B cell (primary cell): ENCODE measurements at regions not wholly inside any gene's neighbourhood (a gene's known extent, or its start where the extent isn't known, plus 50 kb on each side); places are given as distances from the start of the nearest gene placed in this dataset.

Experiments
- CTCF ChIP-seq: fragments of 200-600 bp; IDR thresholded peaks from one replicate; pipeline ENCODE4 v1.8.0; 2022; ENCODE audit warnings: antibody characterized with exemption, mild to moderate bottlenecking
- EZH2 ChIP-seq: IDR thresholded peaks from 2 replicates; pipeline ENCODE4 v1.6.1; 2012; ENCODE audit warnings: borderline replicate concordance, low read depth, mild to moderate bottlenecking, moderate library complexity, low read length; ENCODE audit not compliant: insufficient read depth, poor library complexity, severe bottlenecking

DNA sequence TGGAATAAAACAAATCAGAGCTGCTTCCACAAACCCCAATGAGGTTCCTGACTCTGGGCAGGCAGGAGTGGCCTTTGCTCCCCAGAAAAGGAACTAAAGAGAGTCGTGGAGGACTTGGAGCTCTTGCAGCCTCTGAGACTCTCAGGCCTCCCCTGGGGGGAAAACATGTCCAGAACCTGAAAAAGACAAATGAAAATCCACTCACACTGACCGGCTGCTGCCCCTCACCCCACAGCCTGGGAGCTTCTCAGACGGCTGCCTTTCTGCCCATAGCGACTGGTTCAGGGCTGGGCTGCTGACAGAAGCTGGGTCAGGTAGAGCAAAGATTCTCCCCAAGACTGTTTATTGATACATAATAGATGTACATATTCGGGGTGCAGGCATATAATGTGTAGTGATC lies 356.0 kb downstream of the ADGRD1 start:
- TF ChIP-seq CTCF, result no peak
- TF ChIP-seq EZH2, result no peak
